ENCODE measurements at regions not wholly inside any gene's neighbourhood (a gene's known extent, or its start where the extent isn't known, plus 50 kb on each side); places are given as distances from the start of the nearest gene placed in this dataset.

DNA sequence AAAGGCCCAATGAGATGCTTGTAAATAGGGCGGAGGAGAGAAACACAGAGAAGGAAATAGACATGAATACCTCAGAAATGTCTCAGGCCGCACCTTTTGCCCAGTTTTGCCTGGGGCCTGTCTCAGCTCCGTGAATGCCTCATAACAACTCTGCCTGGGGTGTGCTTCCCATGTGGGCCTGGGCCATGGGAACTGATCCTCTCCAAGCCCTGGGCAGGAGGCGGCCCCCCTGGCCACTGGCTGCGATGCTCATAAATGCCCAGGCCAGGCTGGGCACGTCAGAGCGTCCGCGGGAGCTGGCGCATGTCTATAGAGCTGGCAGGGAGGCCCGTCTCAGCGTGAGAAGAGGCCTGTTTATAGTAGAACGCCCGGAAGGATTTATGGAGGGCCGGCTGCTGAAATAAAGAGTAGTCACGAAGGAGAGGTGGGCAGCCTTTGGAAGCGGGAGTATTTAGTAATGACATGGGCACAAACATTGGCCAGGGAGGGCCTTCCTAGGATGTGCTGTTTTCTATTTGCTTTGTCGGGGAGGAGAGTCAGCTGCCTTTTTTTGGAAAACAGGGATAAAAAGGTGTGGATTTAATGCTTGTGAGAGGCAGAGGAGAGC, 85.9 kb upstream of the IGF1R start:
- no peak for DNase-seq

DNA sequence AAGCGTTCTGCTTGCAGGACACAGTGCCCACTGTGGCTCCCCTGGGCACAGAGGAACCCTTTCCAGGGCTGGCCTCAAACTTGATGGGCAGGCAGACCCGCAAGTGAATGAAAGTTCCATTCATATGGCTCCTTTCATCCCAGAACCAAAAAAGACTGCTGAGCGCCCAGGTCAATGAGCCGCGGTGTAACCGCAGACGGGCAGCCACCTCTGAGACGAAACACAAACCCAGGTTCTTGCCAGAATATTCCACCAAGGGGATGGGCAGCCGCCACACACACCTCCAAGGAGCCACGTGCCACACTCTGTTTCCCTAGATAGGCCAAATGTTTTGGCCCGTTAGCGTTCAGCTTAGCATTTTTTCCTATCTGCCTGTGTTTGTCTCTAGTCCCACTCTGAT, 82.8 kb upstream of the IGF1R start:
- DNase-seq = no peak

DNA sequence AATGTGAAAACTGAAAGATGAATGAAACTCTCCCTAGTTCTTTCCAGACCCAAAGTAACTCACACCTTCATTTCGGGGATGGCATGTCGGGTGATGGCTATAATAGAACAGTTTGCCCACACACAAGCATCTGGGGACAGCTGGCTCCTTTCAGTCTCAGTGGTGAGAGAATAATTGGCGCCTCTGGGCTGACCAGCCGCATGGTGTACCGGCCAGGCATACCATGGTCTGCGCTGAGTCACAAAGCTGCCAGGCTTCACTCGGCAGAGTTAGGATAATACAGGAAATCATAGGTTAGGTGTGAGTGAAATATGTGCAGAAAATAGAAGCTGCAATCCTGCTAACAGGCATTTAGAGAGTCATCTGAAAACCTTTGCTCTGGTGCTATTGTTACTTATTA, 80.4 kb upstream of the IGF1R start:
- no peak for DNase-seq

DNA sequence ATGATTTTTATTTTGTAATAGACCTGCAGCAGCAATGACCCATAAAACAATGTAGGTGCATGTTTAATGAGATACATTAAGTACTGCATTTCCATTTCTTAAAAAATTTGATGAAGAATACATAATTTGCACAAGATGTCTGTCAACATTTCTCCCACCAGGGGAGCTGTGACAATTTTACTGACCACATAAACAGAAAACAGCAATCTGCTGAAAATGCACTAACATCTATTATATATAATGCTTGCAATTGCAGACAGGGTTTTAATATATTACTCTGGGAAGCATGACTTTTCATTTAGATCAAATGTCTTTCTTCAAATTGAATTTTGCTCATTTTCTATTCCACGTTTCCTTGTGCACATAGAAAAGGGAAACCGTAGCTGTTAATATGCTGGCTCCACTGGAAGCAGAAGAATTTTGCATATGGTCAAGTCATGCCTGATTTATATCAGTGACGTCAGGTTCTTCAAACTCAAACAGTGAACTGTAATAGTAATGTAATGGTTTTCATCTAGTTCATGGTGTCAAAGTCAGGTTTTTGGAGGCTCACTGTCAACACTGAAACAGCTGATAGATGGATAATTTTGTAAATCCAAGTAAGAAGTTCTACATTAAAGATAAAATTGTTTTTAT, 79.8 kb upstream of the IGF1R start:
- DNase-seq = no peak

DNA sequence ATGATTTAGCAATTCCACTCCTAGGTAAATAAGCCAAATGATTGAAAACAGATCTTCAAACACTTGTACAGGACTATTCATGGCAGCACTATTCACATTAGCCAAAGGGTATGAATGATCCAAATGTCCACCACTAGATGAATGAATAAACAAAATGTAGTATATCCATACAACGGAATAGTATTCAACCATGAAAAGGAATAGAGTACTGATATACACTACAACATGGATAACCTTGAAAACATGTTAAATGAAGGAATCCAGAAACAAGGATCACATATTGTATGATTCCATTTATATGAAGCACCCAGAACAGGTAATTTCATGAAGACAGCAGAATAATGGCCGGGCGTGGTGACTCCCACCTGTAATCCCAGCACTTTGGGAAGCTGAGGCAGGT, 78.2 kb upstream of the IGF1R start:
- no peak for DNase-seq

DNA sequence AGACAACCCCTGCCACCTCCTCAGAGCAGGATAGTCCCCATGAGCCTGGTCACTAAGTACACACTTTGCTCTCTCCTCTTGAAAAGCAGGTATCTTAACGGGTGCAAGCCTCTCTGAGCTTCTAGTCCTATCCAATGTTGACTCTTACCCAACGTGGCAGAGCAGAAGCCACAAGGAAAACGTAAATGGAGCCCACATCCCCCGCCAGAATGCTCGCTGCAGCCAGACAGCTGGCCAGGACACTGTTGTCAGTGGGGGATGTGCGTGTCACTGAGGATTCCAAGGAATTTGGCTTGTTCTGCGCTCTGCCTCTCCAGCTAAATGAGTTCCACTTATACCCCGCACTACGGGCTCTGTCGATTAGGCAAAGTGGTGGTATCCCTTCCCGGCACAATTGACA, 67.8 kb upstream of the IGF1R start:
- no peak for DNase-seq

DNA sequence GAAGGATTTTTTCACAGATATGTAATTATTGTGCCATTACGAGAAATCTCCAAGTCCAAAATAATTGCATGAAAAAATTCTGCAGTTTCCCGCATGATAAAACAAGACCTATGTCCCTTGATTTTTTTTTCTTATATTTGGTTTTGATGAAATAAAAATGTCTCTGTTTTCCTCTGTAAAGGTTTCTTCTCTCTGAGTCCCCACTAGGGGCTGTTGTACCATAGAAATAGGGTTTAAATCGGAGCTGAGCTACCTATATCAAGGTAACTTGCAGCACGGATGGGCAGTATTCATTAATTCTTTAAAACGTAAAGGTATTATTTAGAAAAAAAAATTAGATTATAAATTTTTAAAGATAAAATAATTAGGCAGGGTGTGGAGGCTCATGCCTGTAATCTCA, 66.6 kb upstream of the IGF1R start:
- DNase-seq = no peak

DNA sequence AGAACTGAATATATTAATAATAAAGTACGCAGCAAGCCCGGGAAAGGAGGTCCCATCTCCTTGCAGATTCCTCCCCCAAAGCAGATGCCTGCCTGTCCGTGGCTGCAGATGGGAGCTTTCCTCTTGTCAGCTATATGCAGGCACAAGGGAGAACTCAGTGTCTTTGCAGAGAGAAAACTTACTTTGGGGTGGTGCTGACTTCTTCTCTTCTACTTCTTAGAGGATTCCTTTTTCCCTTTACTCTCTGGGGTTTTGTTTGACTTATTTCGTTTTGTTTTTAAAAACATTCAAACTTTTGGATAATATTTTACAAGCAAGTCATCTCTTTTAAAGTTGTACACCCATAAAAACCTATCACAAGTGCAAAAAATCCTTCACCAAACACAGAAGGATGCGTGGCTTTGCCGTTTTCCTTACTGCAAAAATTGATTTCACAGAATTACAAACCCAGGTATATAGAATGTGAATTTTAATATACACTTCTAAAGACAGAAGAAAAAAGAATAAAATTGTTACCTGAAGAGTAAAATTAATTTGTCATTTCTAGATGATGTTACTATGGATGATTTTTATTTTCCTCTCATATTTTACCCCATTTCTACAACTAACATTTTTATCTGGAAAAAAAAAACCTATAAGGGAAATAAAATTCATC, 65.3 kb upstream of the IGF1R start:
- DNase-seq = no peak

DNA sequence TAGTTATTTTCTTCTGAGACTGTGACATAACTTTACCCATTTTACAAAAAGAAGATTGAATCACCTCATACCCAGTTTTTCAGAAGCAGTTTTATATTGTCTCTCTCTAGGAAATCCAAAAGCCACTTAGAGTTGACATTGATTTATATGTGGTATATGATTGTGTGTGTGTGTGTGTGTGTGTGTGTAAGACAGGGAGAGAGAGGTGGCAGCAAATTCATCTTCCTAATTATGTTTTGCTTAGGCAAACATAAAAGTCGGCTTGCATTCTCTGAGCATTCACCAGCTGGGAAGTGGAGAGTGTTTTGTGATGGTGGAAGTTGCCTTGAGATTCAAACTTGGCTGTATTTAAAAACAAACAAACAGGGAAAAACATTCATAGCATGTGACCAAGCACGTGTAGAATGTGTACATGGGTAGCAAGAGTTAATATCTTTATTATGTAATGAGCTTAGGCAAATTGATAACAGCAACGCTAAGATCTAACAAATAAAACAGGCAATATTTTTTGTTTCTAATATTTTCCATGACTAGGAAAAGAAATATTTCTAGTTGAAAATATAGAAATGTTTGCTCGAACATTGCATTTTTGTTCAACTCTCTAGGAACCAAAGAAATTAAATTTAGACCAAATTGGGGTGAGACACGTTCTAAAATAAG, 64.4 kb upstream of the IGF1R start:
- DNase-seq = no peak

DNA sequence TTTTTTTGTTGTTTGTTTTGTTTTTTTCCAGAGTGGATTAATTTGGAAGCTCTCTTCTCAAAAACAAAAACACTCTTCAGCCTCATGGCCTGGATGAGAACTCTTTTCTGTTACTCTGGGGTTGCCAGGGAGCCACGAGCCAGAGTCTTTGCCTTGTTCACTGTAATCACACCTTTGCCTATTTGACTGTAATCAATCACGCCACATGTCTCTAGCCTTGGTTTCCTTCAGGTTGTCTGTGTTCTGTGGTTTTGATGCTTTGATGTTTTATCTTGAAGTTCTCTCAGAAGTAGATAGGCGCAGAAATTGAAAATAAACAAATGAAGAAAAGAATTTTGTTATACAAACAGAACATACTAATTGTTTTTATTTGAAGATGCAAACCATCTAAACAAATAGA, 62.3 kb upstream of the IGF1R start:
- DNase-seq = no peak

DNA sequence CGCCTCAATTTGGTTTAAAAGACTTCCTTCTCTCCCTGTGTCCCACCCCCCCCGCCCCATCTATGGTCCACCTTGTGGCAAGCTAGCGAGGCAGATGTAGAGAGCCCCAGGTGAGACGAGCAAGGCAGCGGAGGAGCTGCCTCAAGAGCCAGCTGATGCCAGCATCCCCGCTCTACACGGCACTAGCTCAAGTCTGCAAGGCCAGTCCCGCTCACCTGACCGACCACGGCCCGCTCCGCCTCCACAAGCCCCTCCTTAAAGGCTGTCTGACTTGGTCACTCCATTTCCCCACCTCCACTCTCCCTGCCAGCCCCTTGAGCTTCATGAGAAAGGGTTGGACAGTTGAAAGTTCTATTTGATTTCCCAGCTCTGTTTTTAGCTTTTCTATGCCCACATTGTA, 56.2 kb upstream of the IGF1R start:
- no peak for DNase-seq

DNA sequence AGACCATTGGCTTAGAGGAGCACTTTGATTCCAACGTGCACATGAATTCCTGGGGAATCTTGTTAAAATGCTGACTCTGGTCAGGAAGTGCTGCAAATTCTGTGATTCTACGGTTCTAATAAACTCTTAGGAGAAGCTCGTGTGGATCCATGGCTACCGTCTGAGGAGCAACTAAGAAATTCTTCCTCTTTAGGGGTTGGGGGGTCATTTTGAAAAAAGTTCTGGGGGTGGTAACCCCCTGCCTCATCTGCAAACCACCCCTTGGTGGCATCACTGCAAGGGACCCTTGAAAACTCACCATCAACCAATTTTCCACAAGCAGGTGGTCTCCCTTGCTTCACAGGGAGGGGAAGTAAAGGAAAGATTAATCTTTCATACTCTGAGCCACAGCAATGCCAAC, 52.2 kb upstream of the IGF1R start:
- DNase-seq = no peak

DNA sequence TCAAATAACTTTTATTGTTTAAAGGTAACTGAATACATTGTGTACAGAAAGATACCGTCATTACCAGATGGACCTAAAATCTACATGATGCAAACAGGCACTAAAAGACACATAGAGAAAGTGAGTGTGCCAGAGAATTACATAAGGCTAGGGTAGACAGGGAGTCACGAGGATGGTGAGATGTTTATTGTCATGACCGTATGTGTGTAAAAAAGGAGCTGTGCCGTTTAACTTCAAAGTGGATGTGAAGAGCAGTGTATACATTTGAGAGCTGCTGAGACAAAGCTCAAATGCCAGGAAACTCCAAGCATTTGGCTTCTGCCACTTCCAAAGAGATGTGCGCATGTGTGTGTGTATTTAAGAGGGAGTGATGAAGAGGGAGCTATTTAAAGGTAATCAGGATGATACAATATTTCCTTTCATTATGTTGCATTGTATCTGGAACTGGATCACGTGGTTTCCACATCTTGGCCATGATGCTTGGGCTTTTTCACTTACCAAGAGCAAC, 51.4 kb upstream of the IGF1R start:
- DNase-seq = no peak

DNA sequence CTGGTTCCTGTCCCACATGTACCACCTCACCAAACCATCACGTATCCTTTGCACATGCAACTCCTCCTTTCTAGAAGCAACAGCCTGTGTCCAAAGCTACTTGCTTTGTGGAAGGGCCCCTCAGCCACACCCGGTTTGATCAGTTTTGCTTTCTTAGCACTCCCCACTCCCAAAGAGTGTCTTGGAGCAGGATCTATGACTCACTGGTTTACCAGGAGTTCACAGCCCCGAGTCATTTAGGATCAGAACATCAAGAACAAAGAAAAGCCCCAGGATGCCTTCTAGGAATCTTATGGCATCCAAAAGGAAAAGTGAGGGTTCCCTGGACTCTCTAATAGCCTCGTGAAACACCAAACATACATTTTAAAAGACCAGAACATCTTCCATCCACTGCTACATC, 50.7 kb upstream of the IGF1R start:
- no peak for DNase-seq
